RWPE1 (cell line): ENCODE measurements at regions not wholly inside any gene's neighbourhood (a gene's known extent, or its start where the extent isn't known, plus 50 kb on each side); places are given as distances from the start of the nearest gene placed in this dataset.

Experiments
- CTCF ChIA-PET: fragments of 350-600 bp; sonication (Branson Sonifier 250); formaldehyde crosslinking; extraction: SDS; loops from one replicate; lab custom pipeline; 2021; lab: Yijun Ruan, JAX
- POLR2A ChIA-PET: fragments of 400-600 bp; formaldehyde crosslinking; extraction: SDS; loops from one replicate; lab custom pipeline; 2020; ENCODE audit warnings: antibody characterized with exemption; ENCODE audit not compliant: low non-redundant PET; lab: Yijun Ruan, JAX
- DNase-seq: peaks from one replicate; pipeline ENCODE4 v3.0.0; 2012; ENCODE audit warnings: low spot score
- H3K27ac ChIP-seq: fragments of 450-650 bp; 2 replicates; pipeline ENCODE4 v1.5.1; 2017
- TF ChIP-seq, protein P1 (sequence below): fragments of 450-650 bp; conservative IDR thresholded peaks from 2 replicates; pipeline ENCODE4 v1.5.1; 2017; ENCODE audit warnings: low read depth, mild to moderate bottlenecking

DNA sequence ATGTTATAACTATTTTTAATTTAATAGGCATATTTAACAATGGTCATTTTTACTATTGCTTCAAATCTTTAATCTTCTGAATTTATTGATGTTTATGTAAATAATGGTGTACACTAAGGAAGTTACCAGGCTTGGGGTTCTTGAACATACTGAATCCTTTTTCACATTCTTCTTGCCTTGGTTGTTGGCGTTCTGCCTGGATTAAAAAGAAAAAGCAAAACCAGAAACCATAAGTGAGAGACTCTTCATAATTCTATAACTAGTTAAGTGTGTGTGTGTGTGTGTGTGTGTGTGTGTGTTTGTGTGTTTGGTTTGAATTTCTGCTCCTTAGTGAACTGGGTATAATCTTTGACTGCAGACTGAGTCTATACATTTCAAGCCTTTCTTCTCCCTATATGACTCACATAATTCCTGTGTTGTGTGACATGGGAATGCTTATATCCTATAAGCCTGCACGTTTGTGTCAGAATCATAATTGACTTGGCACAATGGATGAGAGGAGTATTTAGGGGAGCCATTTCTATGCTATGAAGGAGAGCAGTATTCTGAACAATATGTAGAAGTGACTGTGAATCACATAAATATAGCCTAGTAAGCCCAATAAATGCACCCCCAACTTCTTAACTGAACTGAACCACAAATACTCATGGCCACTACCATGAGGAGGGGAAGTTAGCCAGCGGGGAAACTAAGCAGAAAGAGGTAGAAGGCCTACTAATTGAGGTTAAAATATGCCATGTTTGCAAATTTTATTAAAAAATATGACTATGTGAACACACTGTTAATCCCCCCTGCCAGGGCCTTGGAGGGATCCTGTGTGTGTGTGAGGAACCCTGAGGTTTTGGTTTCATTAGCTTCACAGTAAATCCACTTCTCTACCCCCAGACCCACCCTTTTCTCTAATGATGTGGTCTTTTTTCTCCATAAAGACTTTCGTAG, 425.5 kb downstream of the BCKDHB start:
- TF ChIP-seq, protein P1, sequence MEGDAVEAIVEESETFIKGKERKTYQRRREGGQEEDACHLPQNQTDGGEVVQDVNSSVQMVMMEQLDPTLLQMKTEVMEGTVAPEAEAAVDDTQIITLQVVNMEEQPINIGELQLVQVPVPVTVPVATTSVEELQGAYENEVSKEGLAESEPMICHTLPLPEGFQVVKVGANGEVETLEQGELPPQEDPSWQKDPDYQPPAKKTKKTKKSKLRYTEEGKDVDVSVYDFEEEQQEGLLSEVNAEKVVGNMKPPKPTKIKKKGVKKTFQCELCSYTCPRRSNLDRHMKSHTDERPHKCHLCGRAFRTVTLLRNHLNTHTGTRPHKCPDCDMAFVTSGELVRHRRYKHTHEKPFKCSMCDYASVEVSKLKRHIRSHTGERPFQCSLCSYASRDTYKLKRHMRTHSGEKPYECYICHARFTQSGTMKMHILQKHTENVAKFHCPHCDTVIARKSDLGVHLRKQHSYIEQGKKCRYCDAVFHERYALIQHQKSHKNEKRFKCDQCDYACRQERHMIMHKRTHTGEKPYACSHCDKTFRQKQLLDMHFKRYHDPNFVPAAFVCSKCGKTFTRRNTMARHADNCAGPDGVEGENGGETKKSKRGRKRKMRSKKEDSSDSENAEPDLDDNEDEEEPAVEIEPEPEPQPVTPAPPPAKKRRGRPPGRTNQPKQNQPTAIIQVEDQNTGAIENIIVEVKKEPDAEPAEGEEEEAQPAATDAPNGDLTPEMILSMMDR = no peak
- POLR2A ChIA-PET = no interaction called here
- no peak overlapping the region for H3K27ac ChIP-seq
- DNase-seq = no peak
- CTCF ChIA-PET = no interaction called here

DNA sequence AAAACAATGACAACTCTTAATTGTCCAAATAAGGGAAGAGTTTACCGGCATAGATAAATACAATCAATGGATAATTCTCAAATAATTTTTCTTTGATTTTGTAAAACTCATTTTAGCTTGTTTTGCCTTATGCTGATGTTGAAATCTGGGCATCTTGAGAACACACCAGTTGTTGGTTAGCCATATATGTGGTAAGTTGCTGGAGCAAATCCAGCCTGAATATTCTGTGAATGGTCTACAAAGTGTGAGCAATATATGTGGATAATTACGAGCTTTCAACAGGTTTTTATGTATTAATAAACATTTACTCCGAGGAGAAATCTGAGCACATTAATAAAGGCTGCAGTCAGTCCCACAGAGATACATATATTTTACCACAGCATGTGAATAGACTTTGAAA, 423.6 kb downstream of the BCKDHB start:
- no peak overlapping the region for H3K27ac ChIP-seq
- CTCF ChIA-PET = no interaction called here
- POLR2A ChIA-PET = interaction anchor here (0.7 kb wide), 1 partner anchor 1924 kb away, joined by 6 read pairs; no protein-coding TSS in a partner anchor
- TF ChIP-seq, protein P1 = no peak
- DNase-seq = no peak

DNA sequence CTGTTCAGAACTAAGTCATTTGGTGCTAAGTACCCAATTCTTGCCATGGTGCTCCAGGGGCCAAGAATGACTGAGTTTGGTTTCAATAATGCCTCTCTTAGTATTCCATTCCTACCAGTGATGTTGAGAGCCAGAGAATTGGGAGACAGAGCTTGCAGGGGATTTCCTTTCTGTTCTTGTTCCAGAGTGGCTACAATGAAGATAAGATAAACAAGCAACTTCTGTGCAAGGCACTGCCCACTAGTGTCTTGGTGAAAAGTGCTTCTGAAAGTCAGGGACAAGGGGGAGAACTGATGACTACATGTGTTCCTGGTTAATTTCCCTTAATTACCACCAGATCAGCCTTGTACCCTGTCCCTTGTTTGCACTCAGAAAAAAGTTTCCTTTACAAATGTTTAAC, 421.6 kb downstream of the BCKDHB start:
- ChIA-PET CTCF (no interaction called here), POLR2A (no interaction called here)
- TF ChIP-seq, protein P1 = no peak
- no peak overlapping the region for H3K27ac ChIP-seq
- no peak for DNase-seq

DNA sequence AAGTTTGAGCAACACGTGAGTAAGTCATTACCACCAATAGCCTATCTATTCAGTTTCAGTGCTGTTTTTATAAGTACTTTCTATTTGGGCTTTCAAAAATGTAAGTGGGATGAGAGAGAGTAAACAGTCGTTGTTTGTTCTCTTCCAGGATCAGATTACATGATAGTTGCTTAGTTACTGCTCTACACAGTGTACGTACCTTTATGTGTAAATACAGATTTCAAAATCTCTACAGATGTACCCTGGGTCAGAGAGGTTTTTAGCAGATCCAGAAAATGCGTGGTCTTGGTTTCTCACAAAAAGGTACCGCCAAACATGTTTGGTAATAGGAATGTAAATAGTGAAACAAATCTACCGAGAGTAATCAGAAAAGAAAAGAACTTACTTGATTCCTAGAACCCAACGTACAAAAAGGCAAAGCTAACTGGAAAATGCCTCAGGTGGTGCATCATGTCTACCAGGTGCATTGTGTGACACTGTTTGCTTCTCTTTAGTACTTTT, 421.1 kb downstream of the BCKDHB start:
- H3K27ac ChIP-seq = no peak overlapping the region
- ChIA-PET POLR2A (no interaction called here), CTCF (no interaction called here)
- DNase-seq = peak; percentile 13
- TF ChIP-seq, protein P1 = no peak

DNA sequence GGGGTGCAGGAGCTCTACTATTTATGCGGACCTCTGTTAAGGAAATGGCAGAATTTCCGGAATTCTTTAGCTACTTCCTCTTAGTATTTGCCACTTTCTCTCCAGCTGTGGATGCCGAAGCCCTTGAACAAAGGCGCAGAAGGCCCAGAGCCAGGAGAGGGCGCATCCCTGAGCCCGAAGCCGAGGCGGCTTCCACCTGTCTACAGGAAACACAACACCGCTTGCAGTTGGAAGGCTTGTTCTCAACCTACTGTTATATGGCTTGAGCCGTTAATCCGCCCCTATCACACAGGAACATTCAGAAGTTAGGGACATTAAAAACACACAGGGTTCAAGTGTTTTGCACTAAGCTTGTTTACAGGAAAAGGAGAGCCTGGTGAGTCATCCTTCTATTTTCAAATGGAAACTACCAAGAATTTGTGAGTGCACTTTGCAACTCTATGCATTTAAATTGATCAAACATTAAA, 417.1 kb downstream of the BCKDHB start:
- no peak for DNase-seq
- no peak overlapping the region for H3K27ac ChIP-seq
- POLR2A ChIA-PET = no interaction called here
- TF ChIP-seq, protein P1 = no peak
- CTCF ChIA-PET = interaction anchor here (0.6 to 0.7 kb wide), 3 partner anchors 221 to 519 kb away, joined by 3 to 4 read pairs (median 3); partner anchors contain the start of gene TTK

DNA sequence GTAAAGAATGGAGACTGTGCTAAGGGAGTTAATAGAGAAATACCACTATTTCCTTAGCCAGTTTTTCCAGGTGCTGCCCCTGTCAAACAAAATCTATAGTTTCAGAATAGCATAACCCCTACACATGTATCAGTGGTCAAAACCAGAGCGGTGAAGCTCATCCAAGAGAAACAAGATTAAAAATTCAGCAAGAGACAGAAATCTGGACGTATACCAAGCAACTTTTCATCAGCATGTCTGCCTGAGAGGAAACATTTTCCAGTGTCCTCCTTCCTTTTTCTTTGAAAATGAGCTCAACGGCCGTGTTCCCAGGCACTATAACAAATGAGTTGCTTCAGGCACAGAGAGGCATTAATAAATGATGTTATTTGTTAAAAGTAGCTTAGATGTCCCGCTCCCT, 416.5 kb downstream of the BCKDHB start:
- ChIA-PET CTCF (interaction anchor here (0.6 to 0.7 kb wide), 3 partner anchors 220 to 519 kb away, joined by 3 to 4 read pairs (median 3); partner anchors contain the start of gene TTK), POLR2A (no interaction called here)

More for the DNA sequence above, 416.5 kb downstream of the BCKDHB start:
- TF ChIP-seq, protein P1 = no peak
- H3K27ac ChIP-seq = no peak overlapping the region
- no peak for DNase-seq
